Heart left ventricle (tissue), 16 donors: ENCODE measurements at regions not wholly inside any gene's neighbourhood (a gene's known extent, or its start where the extent isn't known, plus 50 kb on each side); places are given as distances from the start of the nearest gene placed in this dataset.

Source experiments
- ATAC-seq, 4 donors: fragments of 200-7000 bp; cut with Tn5 transposase; one replicate each; pipeline ENCODE4 v1.9.1; 2020 to 2022; ENCODE audit warnings: moderate library complexity in 4 of 4, mild to moderate bottlenecking in 3 of 4, moderate number of reproducible peaks in 1 of 4
- DNase-seq, 5 donors: peaks; one replicate each; pipeline ENCODE4 v3.0.0-alpha.2; 2020
- H3K27ac ChIP-seq, 12 donors: fragments of 200-600 bp; sonication (generic) in 4 of 12; one replicate each; pipeline versions ENCODE4 v1.5.0 to v1.8.0; 2016 to 2022; ENCODE audit warnings: mild to moderate bottlenecking in 2 of 12
- H3K27me3 ChIP-seq, 9 donors: fragments of 200-600 bp; sonication (generic) in 2 of 9; one replicate each; pipeline versions ENCODE4 v1.5.1 to v1.8.0; 2016 to 2022; ENCODE audit warnings: mild to moderate bottlenecking in 3 of 9
- H3K36me3 ChIP-seq, 9 donors: fragments of 200-600 bp; sonication (generic) in 2 of 9; one replicate each; pipeline versions ENCODE4 v1.5.0 to v1.8.0; 2018 to 2022; ENCODE audit warnings: mild to moderate bottlenecking in 2 of 9
- H3K4me1 ChIP-seq, 12 donors: fragments of 200-600 bp; sonication (generic) in 4 of 12; one replicate each; pipeline versions ENCODE4 v1.5.0 to v1.8.0; 2016 to 2022; ENCODE audit warnings: mild to moderate bottlenecking in 3 of 12
- H3K4me3 ChIP-seq, 12 donors: fragments of 200-600 bp; sonication (generic) in 4 of 12; one replicate each; pipeline versions ENCODE4 v1.5.0 to v1.8.0; 2017 to 2022; ENCODE audit warnings: mild to moderate bottlenecking in 9 of 12, moderate library complexity in 4 of 12
- H3K9me3 ChIP-seq, 12 donors: fragments of 200-600 bp; sonication (generic) in 4 of 12; one replicate each; pipeline versions ENCODE4 v1.5.0 to v1.8.0; 2016 to 2022; ENCODE audit warnings: mild to moderate bottlenecking in 1 of 12
- POLR2A ChIP-seq, 2 donors: fragments of 450-650 bp; IDR thresholded peaks; one replicate each; pipeline ENCODE4 v1.6.1; 2017; ENCODE audit warnings: antibody characterized with exemption in 2 of 2, mild to moderate bottlenecking in 2 of 2, moderate library complexity in 2 of 2
- WGBS, 4 donors: extraction: QIAGEN DNeasy Blood & Tissue Kit in 2 of 4; methylation state at CpG; one replicate each; pipeline versions ENCODE4 v1.1.5 to v1.1.7; 2013 to 2018; 5-methylcytosine and 5-hydroxymethylcytosine counted together
- intact Hi-C, 10 donors: fragments of 100-400 bp; cut with DNase I; formaldehyde crosslinking; loops; one replicate each; pipeline versions ENCODE4 v1.11.1 to v1.14.2; 2022
- TF ChIP-seq, protein P1 (sequence below), 12 donors: fragments of 200-600 bp; sonication (generic) in 4 of 12; IDR thresholded peaks; one replicate each; pipeline versions ENCODE4 v1.5.0 to v1.8.0; 2018 to 2022; ENCODE audit warnings: antibody characterized with exemption in 12 of 12, mild to moderate bottlenecking in 5 of 12
- donor health status: ischemic (EF 13 %, LVEDD 7.1; RV severe dilation, severe dysfunction).
- donor health status: healthy with polysubstance abuse.
- donor health status: DM: no; HTN: yes; CAD: no.
- donor health status: DM: no; HTN: no; CAD: no.
- donor health status: ischemic (EF 25% LVEDD 6.9; RV normal size, moderate dysfunction).
- donor health status: ischemic (EF 25% LVEDD 5.7; RV mildly dilated, moderate dysfunction).
- donor health status: healthy.
- donor health status: DM: yes; HTN: yes; CAD: no.
- donor health status: ischemic (EF 35%, LVEDD 5.7; RV mildly dilated, moderate dysfunction).
- donor health status: nonischemic (EF 11% LVEDD 7.7; RV severe dilation, severe dysfunction).
- donor health status: DM: yes; HTN: yes; CAD: no.
- donor health status: PGD.
- donor health status: ischemic (EF 29% LVEDD 5.4; RV normal size, mild dysfunction).
- donor health status: nonischemic (EF 23%, LVEDD 6.1; RV moderate dilation, normal function).

- H3K27me3 ChIP-seq = no peaks in the 10 kb centered on the region
- no peak overlapping the region for H3K27ac ChIP-seq
- no peak overlapping the region for H3K4me3 ChIP-seq
- no peaks in the 10 kb centered on the region for H3K9me3 ChIP-seq
- no peaks in the 10 kb centered on the region for H3K4me1 ChIP-seq
- intact Hi-C loops = no loop called here
- DNase-seq = no peak
- 76 to 83% (median 80%) methylated on average over 2 of the region's 2 CpGs for WGBS, 4 donors
- no peak for TF ChIP-seq POLR2A (IDR thresholded peaks at IDR 0.05)
- TF ChIP-seq, protein P1, sequence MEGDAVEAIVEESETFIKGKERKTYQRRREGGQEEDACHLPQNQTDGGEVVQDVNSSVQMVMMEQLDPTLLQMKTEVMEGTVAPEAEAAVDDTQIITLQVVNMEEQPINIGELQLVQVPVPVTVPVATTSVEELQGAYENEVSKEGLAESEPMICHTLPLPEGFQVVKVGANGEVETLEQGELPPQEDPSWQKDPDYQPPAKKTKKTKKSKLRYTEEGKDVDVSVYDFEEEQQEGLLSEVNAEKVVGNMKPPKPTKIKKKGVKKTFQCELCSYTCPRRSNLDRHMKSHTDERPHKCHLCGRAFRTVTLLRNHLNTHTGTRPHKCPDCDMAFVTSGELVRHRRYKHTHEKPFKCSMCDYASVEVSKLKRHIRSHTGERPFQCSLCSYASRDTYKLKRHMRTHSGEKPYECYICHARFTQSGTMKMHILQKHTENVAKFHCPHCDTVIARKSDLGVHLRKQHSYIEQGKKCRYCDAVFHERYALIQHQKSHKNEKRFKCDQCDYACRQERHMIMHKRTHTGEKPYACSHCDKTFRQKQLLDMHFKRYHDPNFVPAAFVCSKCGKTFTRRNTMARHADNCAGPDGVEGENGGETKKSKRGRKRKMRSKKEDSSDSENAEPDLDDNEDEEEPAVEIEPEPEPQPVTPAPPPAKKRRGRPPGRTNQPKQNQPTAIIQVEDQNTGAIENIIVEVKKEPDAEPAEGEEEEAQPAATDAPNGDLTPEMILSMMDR (IDR thresholded peaks at IDR 0.05) = no peak
- no peak for ATAC-seq
- H3K36me3 ChIP-seq = no peaks in the 10 kb centered on the region
Observed at GRCh38 chr4:124450851-124451250, 261.7 kb downstream of the ANKRD50 start.

GRCh38 chr4:124454772-124455270 is 257.7 kb downstream of the ANKRD50 start:
- Histone ChIP-seq H3K36me3 (no peaks in the 10 kb centered on the region), H3K27me3 (no peaks in the 10 kb centered on the region), H3K4me1 (peaks cover 0 to 4% (median 0%) of the 10 kb centered on the region in 12 donors), H3K27ac (no peak overlapping the region), H3K4me3 (no peak overlapping the region), H3K9me3 (no peaks in the 10 kb centered on the region)
- intact Hi-C loops = no loop called here
- 94 to 96% (median 94%) methylated on average over 2 of the region's 2 CpGs for WGBS, 4 donors
- DNase-seq (no peak), ATAC-seq (no peak)
- TF ChIP-seq, protein P1 (IDR thresholded peaks at IDR 0.05) = no peak
- TF ChIP-seq POLR2A (IDR thresholded peaks at IDR 0.05) = no peak

- no peak for TF ChIP-seq POLR2A (IDR thresholded peaks at IDR 0.05)
- TF ChIP-seq, protein P1 (IDR thresholded peaks at IDR 0.05) = no peak
- intact Hi-C loops = no loop called here
- Histone ChIP-seq H3K9me3 (peaks cover 0 to 3% (median under 1%) of the 10 kb centered on the region in 12 donors), H3K36me3 (no peaks in the 10 kb centered on the region), H3K27me3 (no peaks in the 10 kb centered on the region), H3K4me1 (peaks cover 0 to 6% (median 0%) of the 10 kb centered on the region in 12 donors), H3K27ac (no peak overlapping the region), H3K4me3 (no peak overlapping the region)
- 89 to 97% (median 94%) methylated on average over 3 of the region's 3 CpGs for WGBS, 4 donors
- no peak for DNase-seq
- no peak for ATAC-seq
Observed at GRCh38 chr4:124455671-124456070, 256.9 kb downstream of the ANKRD50 start.

- Histone ChIP-seq H3K9me3 (peaks cover 0 to 32% (median 18%) of the 10 kb centered on the region in 12 donors), H3K4me3 (peak overlapping the region in 2 of 12 donors; percentile 16 to 20), H3K27me3 (no peaks in the 10 kb centered on the region), H3K27ac (no peak overlapping the region), H3K36me3 (no peaks in the 10 kb centered on the region), H3K4me1 (peaks cover 0 to 6% (median 0%) of the 10 kb centered on the region in 12 donors)
- ATAC-seq = no peak
- WGBS, 4 donors = 55 to 79% (median 64%) methylated on average over 3 of the region's 3 CpGs
- intact Hi-C loops = no loop called here
- no peak for DNase-seq
- TF ChIP-seq, protein P1 (IDR thresholded peaks at IDR 0.05) = no peak
- no peak for TF ChIP-seq POLR2A (IDR thresholded peaks at IDR 0.05)
Observed at GRCh38 chr4:124459196-124459940, 253.2 kb downstream of the ANKRD50 start.
